GM23248 (cell line): ENCODE measurements at regions not wholly inside any gene's neighbourhood (a gene's known extent, or its start where the extent isn't known, plus 50 kb on each side); places are given as distances from the start of the nearest gene placed in this dataset.

Experiments
- EZH2 ChIP-seq: fragments of 200-600 bp; sonication (generic); IDR thresholded peaks from 2 replicates; pipeline ENCODE4 v1.6.1; 2018; ENCODE audit warnings: antibody characterized with exemption, mild to moderate bottlenecking; ENCODE audit not compliant: insufficient read depth, poor library complexity, severe bottlenecking
- EZH2phosphoT487 ChIP-seq: fragments of 200-600 bp; sonication (generic); IDR thresholded peaks from 2 replicates; pipeline ENCODE4 v1.6.1; 2018; ENCODE audit warnings: antibody characterized with exemption, moderate library complexity, mild to moderate bottlenecking, low read depth; ENCODE audit not compliant: insufficient read depth

- TF ChIP-seq EZH2phosphoT487 (no peak), EZH2 (no peak)
Measured at GRCh38 chr12:20003252-20003651, 365.1 kb upstream of the PDE3A start.
